Spleen (tissue), 11 donors: ENCODE measurements at regions not wholly inside any gene's neighbourhood (a gene's known extent, or its start where the extent isn't known, plus 50 kb on each side); places are given as distances from the start of the nearest gene placed in this dataset.

Source experiments
- DNase-seq: peaks from one replicate; pipeline ENCODE4 v3.0.0-alpha.2; 2020
- H3K27ac ChIP-seq, 8 donors: fragments of 200-600 bp; sonication (generic) in 7 of 8; 1 replicate in 4 of 8; 2 replicates in 4 of 8; pipeline versions ENCODE4 v1.5.0 to v1.8.0; 2016 to 2021; ENCODE audit warnings: inconsistent platforms in 4 of 8, mild to moderate bottlenecking in 4 of 8, moderate library complexity in 1 of 8
- H3K27me3 ChIP-seq, 7 donors: fragments of 200-600 bp; sonication (generic) in 6 of 7; replicated peaks in 1 of 7; 1 replicate in 4 of 7; 2 replicates in 3 of 7; pipeline versions ENCODE4 v1.5.0 to v1.8.0; 2016 to 2021; ENCODE audit warnings: inconsistent platforms in 3 of 7, mild to moderate bottlenecking in 1 of 7
- H3K36me3 ChIP-seq, 6 donors: fragments of 200-600 bp; sonication (generic) in 5 of 6; 1 replicate in 4 of 6; 2 replicates in 2 of 6; pipeline versions ENCODE4 v1.5.0 to v1.8.0; 2016 to 2021; ENCODE audit warnings: inconsistent platforms in 2 of 6
- H3K4me1 ChIP-seq, 6 donors: fragments of 200-600 bp; sonication (generic) in 5 of 6; 1 replicate in 3 of 6; 2 replicates in 3 of 6; pipeline versions ENCODE4 v1.5.0 to v1.8.0; 2016 to 2021; ENCODE audit warnings: inconsistent platforms in 3 of 6
- H3K4me3 ChIP-seq, 8 donors: fragments of 200-600 bp; sonication (generic) in 7 of 8; 1 replicate in 4 of 8; 2 replicates in 4 of 8; pipeline versions ENCODE4 v1.5.0 to v1.8.0; 2016 to 2021; ENCODE audit warnings: inconsistent platforms in 4 of 8, mild to moderate bottlenecking in 4 of 8, moderate library complexity in 2 of 8
- H3K9me3 ChIP-seq, 8 donors: fragments of 200-600 bp; sonication (generic) in 7 of 8; 1 replicate in 4 of 8; 2 replicates in 4 of 8; pipeline versions ENCODE4 v1.5.0 to v1.8.0; 2016 to 2021; ENCODE audit warnings: inconsistent platforms in 4 of 8
- POLR2A ChIP-seq, 3 donors: fragments of 450-650 bp; IDR thresholded peaks; one replicate each; pipeline ENCODE4 v1.5.1; 2017; ENCODE audit warnings: antibody characterized with exemption in 3 of 3, mild to moderate bottlenecking in 1 of 3
- POLR2AphosphoS5 ChIP-seq, 3 donors: sonication (generic); formaldehyde crosslinking; IDR thresholded peaks; one replicate each; pipeline ENCODE4 v1.5.1; 2017; ENCODE audit warnings: antibody characterized with exemption in 3 of 3
- WGBS, 5 donors: extraction: QIAGEN DNeasy Blood & Tissue Kit in 3 of 5; methylation state at CpG; one replicate each; pipeline versions ENCODE4 v1.1.5 to v1.1.7; 2013 to 2018; 5-methylcytosine and 5-hydroxymethylcytosine counted together
- intact Hi-C: fragments of 100-400 bp; cut with DNase I; formaldehyde crosslinking; loops from one replicate; pipeline ENCODE4 v1.15.0; 2023; ENCODE audit warnings: low total_unique reads
- TF ChIP-seq, protein P1 (sequence below), 11 experiments: fragments of 200-600 bp in 7 of 11; fragments of 450-650 bp in 4 of 11; sonication (generic) in 4 of 11; IDR thresholded peaks in 8 of 11; conservative IDR thresholded peaks in 3 of 11; 1 replicate in 7 of 11; 2 replicates in 4 of 11; pipeline versions ENCODE4 v1.4.0 to v1.8.0; 2016 to 2021; ENCODE audit warnings: antibody characterized with exemption in 11 of 11, inconsistent platforms in 4 of 11, mild to moderate bottlenecking in 1 of 11
- donor health status: healthy with polysubstance abuse.
- donor health status: DM: no; HTN: no; CAD: no; lungs with moderate emphysema.
- donor health status: DM: no; HTN: no; CAD: no.
- donor health status: Bipolar disorder and iron deficiency.
- donor health status: healthy.
- donor health status: DM: no; HTN: no; CAD: no.
- donor health status: DM: yes; HTN: yes; CAD: no.

DNA sequence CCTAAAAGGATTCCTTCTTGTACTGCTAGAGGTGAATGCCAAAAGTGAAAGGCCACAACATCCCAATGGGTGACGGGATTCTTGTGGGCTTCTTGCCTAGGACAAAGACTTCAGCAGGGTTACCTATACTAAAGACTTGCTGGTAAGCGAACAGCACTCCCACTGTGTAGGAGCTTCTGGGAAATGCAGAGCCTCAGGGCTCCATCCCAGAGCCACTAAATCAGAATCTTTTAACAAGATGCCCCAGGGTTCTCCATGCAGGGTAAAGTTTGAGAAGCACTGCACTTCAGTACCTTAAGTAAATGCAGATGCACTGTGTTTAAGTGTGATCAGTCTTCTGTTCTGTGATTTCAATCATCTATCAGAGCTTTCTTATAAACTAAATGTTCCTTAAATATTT lies 266.9 kb upstream of the KLF14 start:
- no peaks in the 10 kb centered on the region for H3K27me3 ChIP-seq
- H3K36me3 ChIP-seq: peaks cover 0 to 40% (median 0%) of the 10 kb centered on the region in 6 donors
- intact Hi-C loops: no loop called here
- 48 to 50% (median 50%) methylated on average over 2 of the region's 2 CpGs for WGBS, 5 donors
- no peak for DNase-seq
- H3K9me3 ChIP-seq: peaks cover 0 to 10% (median 3%) of the 10 kb centered on the region in 8 donors
- H3K4me3 ChIP-seq: no peak overlapping the region
- H3K4me1 ChIP-seq: peaks cover 40 to 90% (median 66%) of the 10 kb centered on the region in 6 donors
- no peak overlapping the region for H3K27ac ChIP-seq
- TF ChIP-seq POLR2AphosphoS5 (IDR thresholded peaks at IDR 0.05) (no peak), POLR2A (IDR thresholded peaks at IDR 0.05) (no peak)
- TF ChIP-seq, protein P1, sequence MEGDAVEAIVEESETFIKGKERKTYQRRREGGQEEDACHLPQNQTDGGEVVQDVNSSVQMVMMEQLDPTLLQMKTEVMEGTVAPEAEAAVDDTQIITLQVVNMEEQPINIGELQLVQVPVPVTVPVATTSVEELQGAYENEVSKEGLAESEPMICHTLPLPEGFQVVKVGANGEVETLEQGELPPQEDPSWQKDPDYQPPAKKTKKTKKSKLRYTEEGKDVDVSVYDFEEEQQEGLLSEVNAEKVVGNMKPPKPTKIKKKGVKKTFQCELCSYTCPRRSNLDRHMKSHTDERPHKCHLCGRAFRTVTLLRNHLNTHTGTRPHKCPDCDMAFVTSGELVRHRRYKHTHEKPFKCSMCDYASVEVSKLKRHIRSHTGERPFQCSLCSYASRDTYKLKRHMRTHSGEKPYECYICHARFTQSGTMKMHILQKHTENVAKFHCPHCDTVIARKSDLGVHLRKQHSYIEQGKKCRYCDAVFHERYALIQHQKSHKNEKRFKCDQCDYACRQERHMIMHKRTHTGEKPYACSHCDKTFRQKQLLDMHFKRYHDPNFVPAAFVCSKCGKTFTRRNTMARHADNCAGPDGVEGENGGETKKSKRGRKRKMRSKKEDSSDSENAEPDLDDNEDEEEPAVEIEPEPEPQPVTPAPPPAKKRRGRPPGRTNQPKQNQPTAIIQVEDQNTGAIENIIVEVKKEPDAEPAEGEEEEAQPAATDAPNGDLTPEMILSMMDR (IDR thresholded peaks at IDR 0.05 in 8 of 11, conservative IDR thresholded peaks at IDR 0.05 in 3 of 11): no peak

DNA sequence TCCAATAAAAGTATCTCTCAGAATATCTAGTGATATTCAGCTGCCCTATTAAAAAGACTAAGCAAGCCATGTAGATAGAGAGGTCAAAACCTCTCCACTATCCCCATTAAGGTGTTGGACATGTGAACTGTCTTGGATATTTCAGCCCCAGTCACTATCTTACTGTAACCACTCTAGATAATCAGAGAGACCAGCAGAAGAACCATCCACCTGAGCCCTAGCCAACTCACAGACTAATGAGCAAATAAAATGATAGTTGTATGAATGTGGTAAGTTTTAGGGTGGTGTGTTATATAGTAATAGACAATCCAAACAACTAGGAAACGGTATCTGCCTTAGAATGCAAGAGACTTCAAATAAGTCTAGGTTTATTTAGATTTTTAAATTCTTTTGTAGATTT lies 268.6 kb upstream of the KLF14 start:
- H3K27ac ChIP-seq: no peak overlapping the region
- no peak overlapping the region for H3K4me3 ChIP-seq
- no peaks in the 10 kb centered on the region for H3K27me3 ChIP-seq
- DNase-seq: no peak
- 90 to 100% (median 94%) methylated on average over 1 of the region's 1 CpG for WGBS, 5 donors
- TF ChIP-seq POLR2A (IDR thresholded peaks at IDR 0.05) (no peak), POLR2AphosphoS5 (IDR thresholded peaks at IDR 0.05) (no peak)
- TF ChIP-seq, protein P1 (IDR thresholded peaks at IDR 0.05 in 8 of 11, conservative IDR thresholded peaks at IDR 0.05 in 3 of 11): no peak
- peaks cover 0 to 40% (median 0%) of the 10 kb centered on the region in 6 donors for H3K36me3 ChIP-seq
- peaks cover 0 to 10% (median 3%) of the 10 kb centered on the region in 8 donors for H3K9me3 ChIP-seq
- intact Hi-C loops: no loop called here
- peaks cover 34 to 88% (median 59%) of the 10 kb centered on the region in 6 donors for H3K4me1 ChIP-seq

DNA sequence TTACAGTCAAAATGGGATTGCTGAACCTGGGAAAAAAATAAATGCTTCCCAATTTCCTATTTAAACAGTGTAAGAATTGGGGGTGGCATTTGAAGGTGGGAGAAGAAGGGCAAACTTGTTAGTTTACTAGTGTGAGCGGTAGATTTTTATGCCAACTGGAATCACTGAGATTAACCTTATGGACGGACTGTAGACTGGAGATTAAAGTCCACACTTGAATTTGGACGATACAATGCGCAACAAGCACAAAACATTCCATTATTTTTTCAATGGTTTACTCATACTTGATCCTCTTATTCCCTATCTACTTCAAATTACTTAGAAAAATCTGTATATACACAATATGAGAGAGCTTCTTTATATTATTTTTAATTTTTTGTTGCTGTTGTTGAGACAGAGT lies 269.6 kb upstream of the KLF14 start:
- peaks cover 36 to 88% (median 60%) of the 10 kb centered on the region in 6 donors for H3K4me1 ChIP-seq
- H3K9me3 ChIP-seq: peaks cover 0 to 10% (median 3%) of the 10 kb centered on the region in 8 donors
- 83 to 87% (median 84%) methylated on average over 4 of the region's 4 CpGs for WGBS, 5 donors
- no peak for DNase-seq
- no peaks in the 10 kb centered on the region for H3K27me3 ChIP-seq
- H3K27ac ChIP-seq: no peak overlapping the region
- TF ChIP-seq, protein P1 (IDR thresholded peaks at IDR 0.05 in 8 of 11, conservative IDR thresholded peaks at IDR 0.05 in 3 of 11): no peak
- TF ChIP-seq POLR2AphosphoS5 (IDR thresholded peaks at IDR 0.05) (no peak), POLR2A (IDR thresholded peaks at IDR 0.05) (no peak)
- intact Hi-C loops: no loop called here
- H3K36me3 ChIP-seq: peaks cover 0 to 40% (median 0%) of the 10 kb centered on the region in 6 donors
- H3K4me3 ChIP-seq: no peak overlapping the region

DNA sequence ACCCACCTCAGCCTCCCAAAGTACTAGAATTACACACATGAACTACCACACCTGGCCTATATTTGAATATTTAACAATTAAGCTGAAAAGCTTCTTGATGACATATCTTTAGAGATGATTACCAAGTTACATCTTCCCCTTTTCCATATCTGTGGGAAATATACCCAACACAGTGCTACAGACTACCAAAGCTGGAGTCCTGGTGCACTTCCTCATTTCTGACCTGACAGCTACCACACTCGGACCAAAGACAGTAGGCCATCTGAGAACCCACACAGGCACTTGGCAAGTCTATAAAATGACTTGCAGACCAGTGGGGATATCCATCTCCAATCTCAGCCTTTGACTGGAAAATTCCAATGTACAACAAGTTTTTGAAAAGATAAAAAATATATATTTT lies 270.4 kb upstream of the KLF14 start:
- intact Hi-C loops: no loop called here
- Histone ChIP-seq H3K36me3 (peaks cover 0 to 36% (median 0%) of the 10 kb centered on the region in 6 donors), H3K27me3 (no peaks in the 10 kb centered on the region), H3K4me3 (no peak overlapping the region), H3K27ac (peak overlapping the region in 3 of 8 donors; percentile 7 to 34 (median 16)), H3K4me1 (peaks cover 36 to 88% (median 60%) of the 10 kb centered on the region in 6 donors), H3K9me3 (peaks cover 0 to 10% (median 3%) of the 10 kb centered on the region in 8 donors)
- DNase-seq: no peak
- TF ChIP-seq, protein P1 (IDR thresholded peaks at IDR 0.05 in 8 of 11, conservative IDR thresholded peaks at IDR 0.05 in 3 of 11): no peak
- no peak for TF ChIP-seq POLR2AphosphoS5 (IDR thresholded peaks at IDR 0.05)
- TF ChIP-seq POLR2A (IDR thresholded peaks at IDR 0.05): no peak
- WGBS, 5 donors: 0% methylated on average over 1 of the region's 1 CpG
